AG04450 (cell line): ENCODE measurements at regions not wholly inside any gene's neighbourhood (a gene's known extent, or its start where the extent isn't known, plus 50 kb on each side); places are given as distances from the start of the nearest gene placed in this dataset.

Source experiments
- CTCF ChIA-PET: fragments of 300-600, 350-600 bp; formaldehyde crosslinking; extraction: SDS; loops from one replicate; lab custom pipeline; 2022; ENCODE audit warnings: antibody characterized with exemption, inconsistent platforms; lab: Charles Lee
- POLR2A ChIA-PET: fragments of 350-600 bp; formaldehyde crosslinking; extraction: SDS; loops from one replicate; lab custom pipeline; 2021; ENCODE audit warnings: antibody characterized with exemption, inconsistent platforms; lab: Yijun Ruan, JAX
- DNase-seq: peaks from one replicate; pipeline ENCODE4 v3.0.0-alpha.2; 2011; ENCODE audit warnings: low read depth, low spot score
- H3K27ac ChIP-seq: one replicate; pipeline ENCODE4 v1.5.1; 2012; ENCODE audit warnings: low read depth, low read length, control low read depth
- H3K27me3 ChIP-seq: one replicate; pipeline ENCODE4 v1.6.0; 2012; ENCODE audit warnings: low read length; ENCODE audit not compliant: control insufficient read depth, insufficient read depth
- H3K4me3 ChIP-seq: 2 replicates; pipeline ENCODE4 v1.5.1; 2011; ENCODE audit warnings: mild to moderate bottlenecking, low read depth, low read length, control low read depth
- H3K9me3 ChIP-seq: 2 replicates; pipeline ENCODE4 v1.5.1; 2012; ENCODE audit warnings: low read length; ENCODE audit not compliant: control insufficient read depth, insufficient read depth
- TF ChIP-seq, protein P1 (sequence below): IDR thresholded peaks from 2 replicates; pipeline ENCODE4 v1.5.1; 2011; ENCODE audit warnings: low read depth, low read length, control low read depth, inconsistent platforms

DNA sequence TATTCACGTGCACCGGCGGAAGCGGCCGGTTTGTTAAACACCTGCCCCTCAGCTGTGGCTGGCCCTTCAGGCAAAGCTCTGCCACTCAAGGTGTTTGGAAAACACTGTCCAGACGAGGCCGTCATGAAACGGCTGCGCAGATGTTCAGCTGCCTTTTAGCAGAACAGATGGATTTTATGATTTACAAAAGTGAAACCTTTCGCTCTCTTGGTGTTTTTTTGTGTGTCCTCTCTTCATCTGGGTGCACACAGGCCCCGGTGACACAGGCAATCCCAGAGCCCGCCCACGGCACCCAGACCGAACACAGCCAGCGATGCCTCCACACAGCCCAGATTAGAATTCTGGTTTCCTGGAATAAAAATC is 397.0 kb downstream of the SMOC2 start:
- ChIA-PET POLR2A (no interaction called here), CTCF (no interaction called here)
- TF ChIP-seq, protein P1, sequence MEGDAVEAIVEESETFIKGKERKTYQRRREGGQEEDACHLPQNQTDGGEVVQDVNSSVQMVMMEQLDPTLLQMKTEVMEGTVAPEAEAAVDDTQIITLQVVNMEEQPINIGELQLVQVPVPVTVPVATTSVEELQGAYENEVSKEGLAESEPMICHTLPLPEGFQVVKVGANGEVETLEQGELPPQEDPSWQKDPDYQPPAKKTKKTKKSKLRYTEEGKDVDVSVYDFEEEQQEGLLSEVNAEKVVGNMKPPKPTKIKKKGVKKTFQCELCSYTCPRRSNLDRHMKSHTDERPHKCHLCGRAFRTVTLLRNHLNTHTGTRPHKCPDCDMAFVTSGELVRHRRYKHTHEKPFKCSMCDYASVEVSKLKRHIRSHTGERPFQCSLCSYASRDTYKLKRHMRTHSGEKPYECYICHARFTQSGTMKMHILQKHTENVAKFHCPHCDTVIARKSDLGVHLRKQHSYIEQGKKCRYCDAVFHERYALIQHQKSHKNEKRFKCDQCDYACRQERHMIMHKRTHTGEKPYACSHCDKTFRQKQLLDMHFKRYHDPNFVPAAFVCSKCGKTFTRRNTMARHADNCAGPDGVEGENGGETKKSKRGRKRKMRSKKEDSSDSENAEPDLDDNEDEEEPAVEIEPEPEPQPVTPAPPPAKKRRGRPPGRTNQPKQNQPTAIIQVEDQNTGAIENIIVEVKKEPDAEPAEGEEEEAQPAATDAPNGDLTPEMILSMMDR = no peak
- no peak for DNase-seq
- Histone ChIP-seq H3K4me3 (no peak overlapping the region), H3K9me3 (peaks cover 55% of the 10 kb centered on the region), H3K27me3 (no peaks in the 10 kb centered on the region), H3K27ac (no peak overlapping the region)

DNA sequence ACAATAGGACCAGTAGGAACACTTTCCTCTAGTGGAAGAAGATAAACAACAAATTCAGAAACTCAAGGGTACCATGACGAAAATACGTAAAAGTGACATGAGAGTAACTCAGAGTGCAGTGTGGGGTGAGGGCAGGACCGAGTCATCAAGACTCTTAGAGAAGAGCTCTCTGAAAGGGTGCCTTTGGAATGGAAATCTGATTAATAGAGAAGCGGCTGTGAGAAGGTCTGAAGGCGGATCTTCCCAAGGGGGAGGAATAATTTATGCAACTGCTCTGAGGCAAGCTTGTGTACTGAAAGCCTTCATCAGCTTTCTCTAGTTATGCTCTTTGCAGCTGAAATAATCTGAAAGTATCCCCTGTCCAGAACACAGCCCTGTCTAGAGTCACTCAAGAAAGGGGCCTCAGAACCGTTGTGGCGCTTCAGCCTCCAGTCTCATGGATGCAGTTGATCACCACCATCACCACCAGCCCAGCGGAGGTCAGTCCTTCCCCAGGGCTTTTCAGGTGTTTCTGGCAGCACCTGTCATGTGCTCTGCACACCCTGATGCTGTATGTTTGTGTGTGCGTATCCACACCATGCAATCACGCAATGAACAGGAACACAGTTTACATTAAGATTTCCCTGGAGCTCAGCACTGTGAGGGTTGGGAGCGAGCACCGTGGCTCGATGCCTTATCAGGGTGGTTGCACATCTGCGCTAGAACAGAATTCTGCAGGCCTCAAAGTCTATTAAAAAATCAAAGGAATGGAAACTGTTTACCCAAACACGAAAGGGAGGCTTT is 396.5 kb downstream of the SMOC2 start:
- Histone ChIP-seq H3K4me3 (no peak overlapping the region), H3K27me3 (no peaks in the 10 kb centered on the region)

DNA sequence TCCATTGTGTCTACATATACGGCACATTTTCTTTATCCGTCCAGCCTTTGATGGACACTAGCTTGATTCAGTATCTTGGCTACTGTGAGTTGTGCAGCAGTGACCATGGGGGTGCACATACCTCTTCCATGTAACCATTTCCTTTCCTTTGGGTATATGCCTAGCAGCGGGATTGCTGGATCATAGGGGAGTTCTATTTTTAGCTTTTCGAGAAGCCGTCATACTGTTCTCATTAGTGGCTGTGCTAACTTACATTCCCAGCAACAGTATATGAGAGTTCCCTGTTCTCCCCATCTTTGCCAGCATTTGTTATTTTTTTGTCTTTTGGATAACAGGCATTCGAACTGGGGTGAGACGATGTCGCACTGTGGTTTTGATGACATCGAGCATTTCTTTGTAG is 395.0 kb downstream of the SMOC2 start:
- no peak for DNase-seq
- ChIA-PET CTCF (no interaction called here), POLR2A (no interaction called here)
- Histone ChIP-seq H3K4me3 (no peak overlapping the region), H3K27me3 (no peaks in the 10 kb centered on the region), H3K27ac (no peak overlapping the region), H3K9me3 (peaks cover 36% of the 10 kb centered on the region)
- TF ChIP-seq, protein P1 = no peak

More for the DNA sequence above, 396.5 kb downstream of the SMOC2 start:
- Histone ChIP-seq H3K9me3 (peaks cover 49% of the 10 kb centered on the region), H3K27ac (no peak overlapping the region)
- DNase-seq = no peak
- CTCF ChIA-PET = no interaction called here
- TF ChIP-seq, protein P1 = no peak
- POLR2A ChIA-PET = no interaction called here

DNA sequence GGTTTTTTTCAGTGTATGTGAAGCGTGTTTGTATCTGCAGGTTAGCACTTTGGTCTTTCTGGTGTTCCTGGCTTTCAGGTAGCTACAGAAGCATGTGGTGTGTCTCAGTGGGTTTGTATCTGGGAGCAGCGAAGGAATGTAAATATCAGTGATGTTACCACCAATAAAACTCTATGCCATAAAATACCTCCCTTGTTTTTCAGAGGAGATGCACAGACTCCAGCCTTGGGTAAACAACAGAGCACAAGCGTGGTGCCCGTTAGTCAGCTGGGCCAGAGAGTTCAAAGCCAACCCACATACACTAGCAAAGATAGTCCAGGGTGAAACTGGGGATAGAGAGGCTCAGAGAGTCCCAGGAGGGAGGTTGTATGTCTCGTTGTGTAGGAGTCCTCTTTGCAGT is 393.8 kb downstream of the SMOC2 start:
- TF ChIP-seq, protein P1 = no peak
- H3K4me3 ChIP-seq = no peak overlapping the region
- POLR2A ChIA-PET = no interaction called here
- no peak overlapping the region for H3K27ac ChIP-seq
- peaks cover 30% of the 10 kb centered on the region for H3K9me3 ChIP-seq
- H3K27me3 ChIP-seq = no peaks in the 10 kb centered on the region
- DNase-seq = no peak
- CTCF ChIA-PET = no interaction called here

DNA sequence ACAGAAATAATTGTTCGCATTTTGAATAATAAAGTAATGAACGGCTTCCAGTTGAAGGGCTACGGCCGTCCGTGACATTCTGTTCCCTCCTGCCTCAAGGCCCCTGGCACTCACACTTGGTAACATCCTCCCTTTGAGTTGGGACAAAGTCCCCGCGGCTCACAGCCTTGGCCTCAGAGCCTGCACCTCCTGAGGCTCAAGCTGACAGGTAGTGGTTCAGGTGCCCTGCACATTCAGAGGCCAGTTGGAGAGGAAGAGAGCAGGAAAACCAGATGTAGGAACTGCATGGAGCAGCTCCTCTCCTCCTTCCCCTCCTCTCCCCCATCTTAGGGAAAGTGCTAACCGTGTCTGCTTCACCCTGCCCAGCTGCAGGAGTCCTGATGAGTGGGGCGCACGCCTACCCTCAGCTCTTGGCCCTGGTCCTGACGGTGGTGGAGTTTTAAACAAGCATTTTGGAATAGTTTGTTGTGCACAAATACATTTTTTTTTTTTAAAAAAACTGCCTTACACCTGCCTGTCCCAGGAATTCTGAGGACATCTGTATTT is 393.1 kb downstream of the SMOC2 start:
- TF ChIP-seq, protein P1 = no peak
- DNase-seq = no peak
- Histone ChIP-seq H3K27ac (no peak overlapping the region), H3K9me3 (peaks cover 26% of the 10 kb centered on the region), H3K4me3 (no peak overlapping the region), H3K27me3 (no peaks in the 10 kb centered on the region)
- ChIA-PET POLR2A (no interaction called here), CTCF (no interaction called here)
